DMS 273 (cell line): ENCODE measurements at regions not wholly inside any gene's neighbourhood (a gene's known extent, or its start where the extent isn't known, plus 50 kb on each side); places are given as distances from the start of the nearest gene placed in this dataset.
A peak's percentile ranks its signal among the peaks of the same experiment; 100 is the strongest.
"Not testable (repeated sequence)": the region's sequence is repeated elsewhere in the genome, so short reads cannot be mapped to it uniquely, and the experiment has no call there.

Source experiments
- DNase-seq: peaks from one replicate; lab custom pipeline; 2025; ENCODE audit not compliant: unreplicated experiment; lab: John Stamatoyannopoulos, UW

DNA sequence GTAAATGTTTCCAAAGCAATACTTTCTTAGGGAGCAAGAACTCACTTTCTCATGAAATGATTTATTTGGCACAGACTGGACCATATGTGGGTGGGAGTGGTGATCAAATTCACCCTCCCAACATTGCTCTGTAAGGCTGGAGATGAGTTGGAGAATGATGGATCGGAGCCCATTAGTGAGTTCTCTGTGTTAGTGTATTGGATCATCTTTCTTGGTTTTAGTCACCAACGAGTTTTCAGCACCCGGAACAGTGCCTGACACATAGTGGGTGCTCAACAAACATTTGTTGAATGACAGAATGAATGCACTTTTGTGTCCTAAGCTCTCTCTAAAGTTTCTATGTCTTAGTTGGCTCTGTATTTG, 104.5 kb upstream of the FAM20A start:
- peak; percentile 33 for DNase-seq

DNA sequence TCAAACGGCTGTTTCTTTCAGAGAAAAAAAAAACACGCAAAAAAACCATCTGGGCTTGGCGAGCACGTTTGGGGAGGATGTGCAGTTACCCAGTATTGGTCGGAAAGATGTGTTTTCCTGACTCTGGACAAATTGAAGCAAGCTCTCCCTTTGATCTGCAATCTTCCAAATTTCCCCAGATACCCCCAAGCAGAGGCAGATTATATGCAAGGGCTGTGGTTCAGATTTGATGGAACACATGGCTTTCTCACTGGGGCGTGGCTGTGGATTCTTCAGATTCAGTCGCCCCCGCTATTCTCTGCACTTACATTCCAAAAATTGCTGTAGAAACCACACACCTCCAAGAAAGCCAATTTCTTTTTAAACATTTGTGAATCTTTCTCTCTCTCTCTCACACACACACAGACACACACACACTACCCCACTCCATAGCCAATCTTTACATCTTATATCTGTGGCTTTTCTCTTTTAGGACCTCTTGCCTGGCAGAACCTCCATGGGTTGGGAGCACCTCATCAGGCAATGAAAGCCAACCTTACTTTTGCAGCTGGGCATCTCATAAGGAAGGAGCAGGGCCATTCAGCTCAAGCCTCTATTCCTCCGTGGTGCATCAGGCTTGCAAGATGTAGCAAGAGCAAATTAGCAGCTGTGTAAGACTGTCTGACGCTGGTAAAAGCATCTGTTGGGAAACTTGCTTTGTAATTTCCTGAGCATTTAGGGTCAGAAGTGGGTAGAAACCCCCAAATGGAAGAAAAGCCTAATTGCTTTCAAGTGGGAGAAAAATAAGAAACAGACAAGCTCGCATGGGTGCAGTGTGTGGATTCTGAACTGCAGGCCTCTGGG, 103.9 kb upstream of the FAM20A start:
- DNase-seq: peak; percentile 33

DNA sequence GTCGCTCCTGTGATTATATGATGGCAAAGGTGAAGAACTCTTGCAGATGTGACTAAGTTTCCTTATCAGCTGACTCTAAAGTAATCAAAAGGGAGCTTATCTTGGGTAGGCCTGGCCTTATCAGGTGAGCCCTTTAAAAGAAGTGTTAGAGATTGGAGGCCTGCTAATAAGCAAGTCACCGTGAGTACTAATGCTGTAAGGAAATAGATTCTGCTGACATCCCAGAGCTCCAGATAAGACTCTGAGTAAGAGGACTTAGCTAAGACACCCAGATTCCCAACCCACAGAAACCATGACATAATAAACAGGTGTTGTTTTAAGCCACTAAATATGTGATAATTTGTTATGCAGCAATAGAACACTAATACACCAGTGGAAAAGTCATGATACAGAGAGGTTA, 99.9 kb upstream of the FAM20A start:
- DNase-seq: no peak

DNA sequence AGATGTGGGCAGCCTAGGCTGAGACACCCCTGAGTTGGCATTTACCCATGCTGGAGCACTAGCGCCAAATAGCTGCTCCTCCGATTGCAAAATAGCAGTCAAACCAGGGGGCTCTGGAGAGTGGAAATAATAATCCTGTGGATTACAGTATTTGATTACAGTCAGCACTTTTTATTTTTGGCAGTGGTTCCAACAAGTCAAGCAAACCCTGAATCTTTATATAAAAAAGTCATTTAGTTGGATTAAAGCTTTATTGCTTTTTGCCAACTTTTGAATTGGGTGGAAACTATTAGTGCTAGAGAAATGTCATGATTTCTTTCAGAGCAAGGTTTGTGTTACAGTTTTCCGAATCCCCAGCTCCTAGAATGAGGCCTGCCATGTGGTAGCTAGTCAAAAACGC, 99.3 kb upstream of the FAM20A start:
- DNase-seq: no peak

DNA sequence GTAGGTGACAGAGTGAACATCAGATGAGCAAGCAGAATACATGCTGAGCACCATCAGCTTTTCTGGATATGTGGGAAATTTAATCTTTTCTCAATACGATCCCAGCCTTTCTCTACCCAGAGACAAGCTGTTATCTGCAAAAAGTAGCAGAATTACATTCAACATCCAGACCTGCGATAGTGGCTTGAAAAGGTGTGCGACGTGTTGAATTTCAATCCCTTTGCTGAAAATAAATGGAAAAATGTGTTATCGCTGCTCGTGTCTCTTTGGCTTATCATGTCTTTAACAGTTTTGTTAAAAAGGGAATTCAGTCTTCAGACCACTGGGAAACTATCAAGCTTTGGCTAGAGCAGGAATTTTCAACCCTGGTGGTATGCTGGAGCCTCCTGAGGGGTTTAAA, 98.8 kb upstream of the FAM20A start:
- no peak for DNase-seq

DNA sequence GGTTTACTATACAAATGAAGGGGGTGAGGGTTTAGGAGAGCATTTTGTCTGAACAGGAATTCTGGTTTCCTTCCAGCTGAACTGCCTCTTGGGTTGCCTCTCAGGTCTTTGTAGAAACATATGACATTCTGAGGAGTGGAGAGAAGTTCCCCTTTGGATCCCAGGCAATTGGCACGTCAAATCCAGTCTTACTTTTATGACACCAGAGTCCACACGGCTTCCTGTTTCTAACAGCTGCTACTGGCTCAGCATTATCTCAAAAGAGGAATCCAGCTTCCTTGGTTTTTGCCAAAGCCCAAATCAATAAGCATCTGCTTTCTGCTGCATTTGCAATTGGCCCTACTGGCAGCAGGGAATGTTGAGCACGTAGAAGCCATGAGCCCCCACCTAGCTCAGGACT, 97.6 kb upstream of the FAM20A start:
- peak; percentile 36 for DNase-seq

DNA sequence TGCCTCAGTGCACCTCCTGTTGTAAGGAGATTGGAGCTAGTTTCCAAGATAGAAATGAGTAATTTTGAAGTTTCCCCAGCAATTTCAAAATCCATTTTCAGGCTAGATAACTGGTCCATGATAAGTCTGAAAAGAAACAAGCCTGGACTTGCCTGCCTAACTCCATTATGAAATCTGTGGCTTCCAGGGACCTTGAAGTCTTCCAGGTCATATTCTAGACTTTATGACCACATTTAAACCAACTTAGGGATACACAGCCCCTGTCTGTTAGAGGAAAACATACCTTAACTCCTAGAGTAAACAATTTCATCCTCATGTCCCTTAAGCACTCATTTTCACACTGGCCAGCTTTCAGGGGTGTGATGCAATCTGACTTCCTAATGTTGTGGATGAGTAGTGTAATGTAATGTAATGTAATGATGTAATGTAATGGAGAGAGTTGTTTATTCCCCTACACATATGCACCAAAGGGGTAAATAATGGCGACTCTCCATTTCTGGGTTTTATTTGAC, 96.7 kb upstream of the FAM20A start:
- peak; percentile 12 for DNase-seq

DNA sequence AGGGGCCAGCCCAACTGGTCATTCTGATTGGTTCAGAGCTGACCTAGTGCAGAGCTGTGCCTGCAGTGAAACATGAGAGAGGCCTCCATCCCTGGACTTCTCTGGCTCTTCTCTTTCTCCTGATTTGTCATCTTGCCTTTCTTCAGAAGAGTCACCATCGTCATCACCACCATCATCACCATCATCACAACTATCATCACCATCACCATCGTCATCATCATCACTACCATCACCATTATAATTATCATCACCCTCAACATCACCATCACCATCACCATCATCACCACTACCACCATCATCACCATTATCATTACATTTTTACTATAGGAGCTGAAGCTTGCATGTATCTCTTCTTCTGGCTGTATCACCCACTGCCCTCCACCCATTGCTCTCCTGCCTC, 94.5 kb upstream of the FAM20A start:
- DNase-seq: no peak

DNA sequence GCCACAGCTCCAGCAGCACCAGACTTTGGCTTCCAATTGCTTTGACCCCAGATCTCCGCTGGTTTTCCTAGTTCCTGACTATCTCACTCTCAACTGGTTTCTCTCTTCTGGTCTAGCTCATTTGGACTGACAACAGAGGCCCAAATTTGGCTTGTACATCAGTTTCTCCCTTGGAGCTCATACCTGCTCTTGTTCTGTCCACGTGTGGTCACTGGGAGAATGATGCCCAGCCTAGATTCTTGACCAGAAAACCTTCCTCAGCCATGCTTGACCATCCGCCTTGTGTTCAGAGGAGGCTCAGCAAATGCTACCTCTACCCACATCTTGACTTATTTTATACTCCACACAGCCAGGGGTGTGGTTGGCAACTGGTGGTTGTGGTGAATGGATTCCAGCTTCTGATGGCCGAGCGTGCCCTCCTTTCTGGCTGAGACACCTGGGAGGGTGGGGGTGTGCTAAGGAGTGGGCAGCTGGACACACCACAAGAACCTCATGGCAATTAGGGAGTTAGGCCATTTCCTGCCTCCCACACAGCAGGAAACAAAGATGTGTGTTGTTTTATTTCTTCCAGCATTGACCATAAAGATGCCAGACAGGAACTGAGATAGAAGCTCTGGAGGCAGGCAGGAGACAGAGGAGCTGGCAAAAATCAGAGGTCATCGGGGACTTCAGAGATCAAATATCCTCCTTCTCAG, 93.8 kb upstream of the FAM20A start:
- DNase-seq: no peak

DNA sequence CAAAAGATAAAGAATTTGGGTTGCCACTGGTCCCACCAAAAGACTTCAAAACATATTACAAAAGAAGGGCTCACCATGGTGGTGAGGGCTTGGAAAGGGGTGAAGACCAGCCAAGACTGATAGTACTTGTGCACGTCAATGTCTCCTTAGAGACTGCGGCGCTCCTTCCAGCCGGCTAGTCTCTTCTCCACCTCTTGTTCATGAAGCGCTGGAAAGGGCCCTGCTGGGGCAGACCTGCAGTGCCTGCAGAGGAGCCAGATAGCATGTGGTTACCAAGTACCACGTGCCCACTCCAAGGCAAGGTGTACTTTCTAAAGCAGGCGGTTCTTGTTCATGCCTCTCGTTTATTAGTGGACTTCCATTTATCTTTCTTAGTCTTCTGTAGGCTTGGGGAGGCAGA, 92.7 kb upstream of the FAM20A start:
- no peak for DNase-seq

DNA sequence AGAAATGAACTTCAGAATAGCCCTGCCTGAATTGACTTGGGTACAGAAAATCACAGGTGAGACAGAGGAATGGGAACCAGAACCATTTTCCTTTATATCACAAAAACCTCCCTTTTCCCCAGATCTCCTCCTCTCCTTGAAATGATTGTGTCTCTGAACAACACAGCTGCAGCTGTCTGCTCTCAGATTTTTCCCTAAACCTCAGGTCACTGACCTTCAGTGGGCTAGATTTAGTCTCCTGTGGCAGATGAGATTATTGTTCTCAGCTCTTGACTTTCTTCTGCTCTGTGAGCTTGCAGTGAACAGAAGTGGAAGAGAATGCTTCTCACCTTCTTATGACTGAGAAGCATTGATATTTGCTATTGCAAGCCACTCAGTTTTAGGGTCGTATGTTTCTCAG, 92.3 kb upstream of the FAM20A start:
- no peak for DNase-seq

DNA sequence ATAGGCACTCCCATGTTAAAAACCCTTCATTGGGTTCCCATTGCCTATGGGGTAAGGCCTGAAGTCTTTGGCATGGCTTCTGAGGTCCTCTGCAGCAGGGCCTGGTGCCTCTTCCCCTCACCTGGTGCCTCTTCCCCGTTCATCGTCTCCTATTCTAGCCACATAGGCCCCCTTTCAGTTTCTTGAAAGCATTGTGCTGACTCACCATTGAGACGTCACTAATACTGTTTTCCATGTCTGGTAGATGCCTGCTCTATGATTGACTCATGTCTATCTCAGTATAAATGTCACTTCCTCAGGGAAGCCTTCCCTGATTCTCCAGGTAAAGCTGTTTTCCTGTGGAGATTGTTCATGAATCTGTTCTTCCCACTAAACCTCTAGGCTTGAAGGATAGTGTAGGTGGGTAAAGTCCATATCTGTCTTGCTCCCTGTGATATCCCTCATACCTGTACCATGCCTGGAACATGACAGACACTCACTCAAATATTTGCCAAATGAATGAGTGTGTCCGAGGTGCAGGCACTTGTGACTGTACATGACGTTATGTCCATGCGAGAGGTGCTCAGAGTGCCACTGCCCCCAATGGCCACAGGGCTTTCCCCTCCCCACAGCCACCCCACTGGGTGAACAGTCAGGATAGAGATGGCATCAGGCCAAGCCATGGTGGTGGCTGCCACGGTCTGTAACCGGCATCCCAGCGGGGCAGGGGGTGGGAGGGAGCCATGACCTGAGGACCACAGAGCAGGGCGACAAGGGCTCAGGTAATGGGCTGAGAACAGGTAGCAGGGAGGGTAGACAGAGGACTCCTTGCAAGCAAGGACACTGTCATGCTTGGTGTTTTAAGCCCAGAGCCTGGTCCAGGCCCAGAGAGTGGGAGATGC, 85.2 kb upstream of the FAM20A start:
- no peak for DNase-seq

DNA sequence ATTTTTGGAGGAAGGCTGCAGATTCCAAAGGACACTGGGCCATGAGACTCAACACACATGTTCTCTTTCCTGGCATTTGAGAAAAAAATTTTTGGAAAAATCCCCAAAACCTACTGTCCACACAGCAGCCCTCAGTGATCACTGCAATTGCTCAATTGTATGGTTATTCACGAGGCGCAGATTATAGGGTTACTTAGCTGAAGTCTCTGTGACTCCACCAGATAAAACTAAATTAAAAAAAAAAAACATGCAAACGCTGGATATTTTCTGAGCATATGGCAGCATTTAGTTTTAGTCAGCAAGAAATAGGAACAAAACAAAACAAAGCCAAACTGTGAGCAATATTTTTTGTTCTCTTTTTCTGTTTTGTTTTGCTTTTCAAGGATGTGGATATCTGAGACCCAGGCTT, 83.8 kb upstream of the FAM20A start:
- DNase-seq: no peak

DNA sequence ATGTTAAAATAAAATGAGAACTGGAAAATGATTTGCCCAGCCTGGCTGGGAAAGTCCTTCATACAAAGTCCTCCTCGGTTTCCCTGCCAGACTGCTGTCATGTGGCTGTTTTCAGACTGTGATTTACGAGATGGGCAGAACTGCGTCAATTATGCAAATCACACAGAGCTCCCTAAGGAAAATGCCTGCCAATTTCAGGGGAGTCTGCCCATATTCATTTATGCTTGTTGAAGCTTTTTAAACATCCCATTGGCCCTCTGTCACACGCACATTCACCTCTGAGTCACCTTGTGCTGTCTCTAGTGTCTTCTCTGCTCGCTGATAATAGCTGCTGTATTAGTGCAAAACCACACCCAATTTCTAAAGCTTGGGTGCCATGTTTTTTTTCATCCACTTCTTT, 81.7 kb upstream of the FAM20A start:
- peak; percentile 86 for DNase-seq

DNA sequence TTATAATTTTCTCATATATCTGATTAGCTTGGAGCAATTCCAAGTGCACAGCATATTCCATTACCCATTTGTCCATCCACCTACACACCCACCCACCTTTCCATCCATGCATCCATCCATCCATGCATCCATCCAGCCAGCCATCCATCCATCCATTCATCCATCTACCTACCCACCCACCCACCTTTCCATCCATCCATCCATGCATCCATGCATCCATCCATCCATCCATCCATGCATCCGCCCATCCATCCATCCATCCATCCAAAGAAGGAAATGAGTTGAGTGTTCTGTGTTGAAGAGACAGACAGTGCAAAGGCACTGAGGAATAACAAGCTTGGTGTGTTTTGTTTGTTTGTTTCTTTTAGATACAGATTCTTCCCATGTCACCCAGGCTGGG, 78.7 kb upstream of the FAM20A start:
- DNase-seq: no peak

DNA sequence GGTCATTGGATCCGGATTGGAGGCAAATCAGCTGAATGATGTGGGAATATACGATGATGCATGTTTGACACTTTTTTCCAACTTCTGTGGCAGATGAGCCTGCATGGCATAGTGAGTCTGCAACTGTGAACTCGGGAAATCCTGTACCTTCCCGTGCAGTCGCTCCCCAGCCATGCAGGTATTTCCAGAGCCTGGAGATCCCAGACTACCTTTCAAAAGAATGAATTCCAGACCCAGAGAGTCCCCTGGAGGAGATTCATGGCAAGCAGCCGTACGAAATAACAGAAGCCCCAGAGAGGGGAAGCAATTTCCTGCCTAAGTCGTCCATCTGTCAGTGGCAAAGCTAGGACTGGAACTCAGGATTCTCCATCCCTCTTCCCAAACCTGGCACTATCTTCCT, 75.7 kb upstream of the FAM20A start:
- peak; percentile 11 for DNase-seq

DNA sequence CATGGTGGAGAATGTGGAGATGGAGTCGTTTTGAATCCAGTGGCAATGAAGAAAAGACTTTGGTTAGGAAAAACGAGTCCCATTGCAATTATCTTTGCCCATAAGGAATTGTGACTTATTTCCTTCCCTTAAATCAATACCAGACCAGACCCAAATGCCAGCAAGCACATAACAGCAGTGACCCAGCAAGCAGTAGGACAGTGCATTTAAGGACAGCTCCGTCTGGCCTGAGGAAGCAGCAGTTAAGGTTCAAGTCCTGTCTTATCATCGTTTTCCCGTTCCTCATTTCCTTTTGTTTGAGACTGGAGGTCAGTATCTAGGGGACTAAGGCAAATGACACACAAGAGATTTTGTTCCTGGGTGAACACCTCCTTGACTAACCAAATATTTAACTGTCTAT, 74.6 kb upstream of the FAM20A start:
- no peak for DNase-seq

DNA sequence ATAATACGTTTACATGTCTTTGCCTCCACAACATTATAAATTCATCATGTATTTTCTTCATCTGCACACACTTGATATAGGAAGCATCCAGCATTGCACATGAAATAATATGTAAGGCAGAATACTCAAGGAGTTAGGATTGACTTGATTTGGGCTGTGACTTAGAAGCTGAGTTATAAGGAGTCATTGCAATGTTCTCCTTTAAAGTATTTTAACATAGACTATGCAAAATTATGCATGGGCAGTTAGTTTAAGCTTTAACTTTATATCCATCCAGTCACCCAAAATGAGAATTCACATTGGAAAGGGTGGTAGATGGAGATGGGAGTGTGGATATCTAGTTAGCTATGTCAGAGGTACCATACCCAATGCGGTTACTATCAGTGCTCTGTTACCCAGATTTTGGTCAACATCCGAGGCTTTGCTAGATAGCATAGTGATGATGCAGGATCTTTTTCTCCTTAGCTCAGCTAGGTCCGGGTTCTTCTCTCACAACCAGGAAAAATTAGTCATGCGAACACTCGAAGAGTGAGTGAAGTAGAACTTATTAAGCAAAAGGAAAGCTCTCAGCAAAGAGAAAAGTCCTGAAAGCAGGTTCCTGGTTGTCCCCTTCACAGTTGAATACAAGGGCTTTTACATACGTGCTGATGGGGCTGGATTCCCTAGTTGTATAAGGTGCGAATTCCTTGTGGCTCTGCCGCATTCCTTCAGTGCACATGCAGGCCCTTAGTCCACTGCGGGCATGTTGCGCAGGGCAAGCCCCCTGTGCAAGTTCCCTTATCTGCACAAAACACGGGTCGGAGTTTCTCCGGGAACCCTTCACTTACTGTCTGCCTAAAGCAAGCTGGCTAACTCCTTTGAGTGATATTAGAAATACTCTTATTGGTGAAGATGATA, 73.1 kb upstream of the FAM20A start:
- DNase-seq: no peak

DNA sequence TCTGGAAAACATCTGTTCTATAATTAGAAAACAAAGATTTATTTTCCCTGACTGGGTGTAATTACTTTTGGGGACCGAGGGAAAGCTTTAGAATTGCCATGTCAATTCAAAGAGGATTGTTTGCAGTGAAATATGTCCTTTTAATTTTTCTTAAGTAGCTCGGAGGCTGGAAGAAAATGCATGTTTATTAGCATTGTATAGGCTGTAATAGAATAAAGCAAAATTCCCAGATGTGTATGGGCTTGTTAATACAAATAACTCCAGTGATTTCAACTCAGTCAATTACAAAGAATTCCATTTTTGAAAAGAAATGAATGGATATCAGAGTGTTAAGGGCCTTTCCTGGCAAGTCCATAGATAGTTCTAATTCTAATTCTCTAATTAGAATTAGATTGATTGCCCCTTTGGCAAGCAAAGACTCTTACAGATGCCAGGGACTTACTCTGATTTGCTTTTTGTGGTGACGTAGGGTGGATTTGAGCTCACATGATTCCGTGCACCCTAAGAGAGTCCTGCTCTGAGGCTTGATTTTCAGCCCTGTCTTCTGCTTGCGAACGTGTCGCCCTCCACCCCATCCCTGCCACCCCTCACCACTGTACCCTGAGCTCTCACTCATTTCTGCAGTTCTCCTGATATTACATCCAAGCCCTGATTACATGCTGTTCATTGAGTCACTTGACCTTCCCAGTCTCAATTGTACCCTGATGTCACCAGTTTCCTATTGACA, 70.0 kb upstream of the FAM20A start:
- no peak for DNase-seq

DNA sequence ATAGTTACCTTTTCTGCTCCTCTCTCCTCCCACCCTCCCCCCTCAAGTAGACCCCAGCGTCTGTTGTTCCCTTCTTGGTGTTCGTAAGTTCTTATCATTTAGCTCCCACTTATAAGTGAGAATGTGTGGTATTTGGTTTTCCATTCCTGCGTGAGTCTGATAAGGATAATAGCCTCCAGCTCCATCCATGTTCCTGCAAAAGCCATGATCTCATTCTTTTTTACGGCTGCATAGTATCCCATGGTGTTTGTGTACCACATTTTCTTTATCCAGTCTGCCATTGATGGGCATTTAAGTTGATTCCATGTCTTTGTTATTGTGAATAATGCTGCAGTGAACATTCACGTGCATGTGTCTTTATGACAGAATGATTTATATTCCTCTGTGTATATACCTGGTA, 65.3 kb upstream of the FAM20A start:
- DNase-seq: not testable (repeated sequence)
